GM23338 (cell line): ENCODE measurements at regions not wholly inside any gene's neighbourhood (a gene's known extent, or its start where the extent isn't known, plus 50 kb on each side); places are given as distances from the start of the nearest gene placed in this dataset.

Experiments used
- ATAC-seq: fragments of 200-7000 bp; cut with Tn5 transposase; 3 replicates; pipeline ENCODE4 v1.9.1; 2020
- DNase-seq: peaks from one replicate; pipeline ENCODE4 v3.0.0-alpha.2; 2015; ENCODE audit warnings: low spot score
- H2AFZ ChIP-seq: fragments of 200-600 bp; sonication (generic); 2 replicates; pipeline ENCODE4 v1.8.0; 2016; ENCODE audit warnings: antibody characterized with exemption, mild to moderate bottlenecking, moderate library complexity
- H3F3A ChIP-seq: fragments of 200-600 bp; sonication (generic); replicated peaks from 2 replicates; pipeline ENCODE4 v1.8.0; 2017; ENCODE audit warnings: antibody characterized with exemption, mixed run types, low read depth
- H3K27ac ChIP-seq: fragments of 200-600 bp; sonication (generic); 2 replicates; pipeline ENCODE4 v1.6.1; 2016; ENCODE audit warnings: low read depth
- H3K27me3 ChIP-seq: fragments of 200-600 bp; sonication (generic); 2 replicates; pipeline ENCODE4 v1.8.0; 2016; ENCODE audit warnings: mild to moderate bottlenecking, mixed run types, moderate library complexity; ENCODE audit not compliant: insufficient read depth
- H3K36me3 ChIP-seq: fragments of 200-600 bp; sonication (generic); 2 replicates; pipeline ENCODE4 v1.8.0; 2016; ENCODE audit warnings: mild to moderate bottlenecking; ENCODE audit not compliant: insufficient read depth
- H3K4me1 ChIP-seq: fragments of 200-600 bp; sonication (generic); 2 replicates; pipeline ENCODE4 v1.8.0; 2016; ENCODE audit warnings: mild to moderate bottlenecking, moderate library complexity; ENCODE audit not compliant: insufficient read depth
- H3K4me2 ChIP-seq: fragments of 200-600 bp; sonication (generic); 2 replicates; pipeline ENCODE4 v1.7.1; 2017; ENCODE audit warnings: mixed run types
- H3K4me3 ChIP-seq: fragments of 200-600 bp; sonication (generic); 2 replicates; pipeline ENCODE4 v1.6.1; 2016; ENCODE audit warnings: mixed run types
- H3K79me2 ChIP-seq: fragments of 200-600 bp; sonication (generic); replicated peaks from 2 replicates; pipeline ENCODE4 v1.8.0; 2017; ENCODE audit warnings: mild to moderate bottlenecking; ENCODE audit not compliant: insufficient read depth
- H3K9me2 ChIP-seq: fragments of 200-600 bp; sonication (generic); 2 replicates; pipeline ENCODE4 v1.8.0; 2017; ENCODE audit not compliant: insufficient read depth
- H4K20me1 ChIP-seq: fragments of 200-600 bp; sonication (generic); replicated peaks from 2 replicates; pipeline ENCODE4 v1.8.0; 2017; ENCODE audit warnings: mild to moderate bottlenecking; ENCODE audit not compliant: insufficient read depth
- H3K27ac Mint-ChIP-seq: 2 replicates; pipeline ENCODE4 v1.8.0; 2020; ENCODE audit warnings: inconsistent platforms, mild to moderate bottlenecking, moderate library complexity, mixed read lengths
- H3K27me3 Mint-ChIP-seq: 3 replicates; pipeline ENCODE4 v1.8.0; 2022; ENCODE audit warnings: low read depth, mild to moderate bottlenecking, moderate library complexity, mixed read lengths, inconsistent platforms; ENCODE audit not compliant: insufficient read depth, poor library complexity
- H3K36me3 Mint-ChIP-seq: 3 replicates; pipeline ENCODE4 v1.8.0; 2021; ENCODE audit warnings: low read depth, mild to moderate bottlenecking, inconsistent platforms, moderate library complexity, mixed read lengths
- H3K4me1 Mint-ChIP-seq: 3 replicates; pipeline ENCODE4 v1.8.0; 2020; ENCODE audit warnings: mild to moderate bottlenecking, inconsistent platforms, mixed read lengths
- H3K4me3 Mint-ChIP-seq: 3 replicates; pipeline ENCODE4 v1.8.0; 2021; ENCODE audit warnings: moderate library complexity, mild to moderate bottlenecking, inconsistent platforms, mixed read lengths
- H3K9me3 Mint-ChIP-seq: 3 replicates; pipeline ENCODE4 v1.8.0; 2020; ENCODE audit warnings: moderate library complexity, mild to moderate bottlenecking, inconsistent platforms, mixed read lengths
- EZH2 ChIP-seq: fragments of 200-600 bp; sonication (generic); IDR thresholded peaks from one replicate; pipeline ENCODE4 v1.8.0; 2017; ENCODE audit warnings: antibody characterized with exemption, mild to moderate bottlenecking, low read depth; ENCODE audit not compliant: unreplicated experiment
- REST ChIP-seq: IDR thresholded peaks from one replicate; pipeline ENCODE4 v1.6.1; 2018; ENCODE audit warnings: antibody characterized with exemption; ENCODE audit not compliant: unreplicated experiment
- ZNF114 ChIP-seq: fragments of 250-450 bp; sonication (Bioruptor Pico); IDR thresholded peaks from 2 replicates; pipeline ENCODE4 v1.5.0; 2020; ENCODE audit warnings: mild to moderate bottlenecking, moderate library complexity
- ZNF331 ChIP-seq: fragments of 250-450 bp; sonication (Bioruptor Pico); IDR thresholded peaks from 2 replicates; pipeline ENCODE4 v1.5.0; 2020; ENCODE audit warnings: low read depth, mild to moderate bottlenecking, moderate library complexity
- ZNF462 ChIP-seq: fragments of 250-450 bp; sonication (Bioruptor Pico); IDR thresholded peaks from 2 replicates; pipeline ENCODE4 v1.5.0; 2020; ENCODE audit warnings: mild to moderate bottlenecking, moderate library complexity

- H3K79me2 ChIP-seq = no peaks in the 10 kb centered on the region
- no peak for TF ChIP-seq ZNF462 (CRISPR knock-in tag)
- TF ChIP-seq ZNF331 (CRISPR knock-in tag) = no peak
- TF ChIP-seq EZH2 = no peak
- no peak for TF ChIP-seq REST
- no peak for TF ChIP-seq ZNF114
- no peaks in the 10 kb centered on the region for H3K27me3 Mint-ChIP-seq
- H3F3A ChIP-seq = no peaks in the 10 kb centered on the region
- H3K27ac ChIP-seq = no peak overlapping the region
- H4K20me1 ChIP-seq = no peaks in the 10 kb centered on the region
- H3K4me1 Mint-ChIP-seq = peaks cover 8% of the 10 kb centered on the region; the same call in 2 of the 3 replicates
- H3K4me3 ChIP-seq = no peak overlapping the region
- no peak overlapping the region for H2AFZ ChIP-seq
- H3K4me3 Mint-ChIP-seq = no peak overlapping the region
- no peaks in the 10 kb centered on the region for H3K4me1 ChIP-seq
- H3K9me3 Mint-ChIP-seq = no peaks in the 10 kb centered on the region
- H3K4me2 ChIP-seq = no peak overlapping the region
- H3K36me3 Mint-ChIP-seq = no peaks in the 10 kb centered on the region
- no peak for DNase-seq
- peaks cover 22% of the 10 kb centered on the region for H3K9me2 ChIP-seq
- no peak for ATAC-seq
- H3K36me3 ChIP-seq = no peaks in the 10 kb centered on the region
- no peaks in the 10 kb centered on the region for H3K27me3 ChIP-seq
- H3K27ac Mint-ChIP-seq = no peak overlapping the region
These were observed 332.4 kb downstream of the PTEN start for GRCh38 chr10:88195841-88196240.
